Gastrocnemius medialis (tissue), 4 donors: ENCODE measurements at regions not wholly inside any gene's neighbourhood (a gene's known extent, or its start where the extent isn't known, plus 50 kb on each side); places are given as distances from the start of the nearest gene placed in this dataset.

Experiments used
- CTCF ChIP-seq, 5 experiments: fragments of 450-650 bp in 3 of 5; fragments of 200-600 bp in 2 of 5; sonication (generic) in 2 of 5; IDR thresholded peaks in 4 of 5; conservative IDR thresholded peaks in 1 of 5; 1 replicate in 4 of 5; 2 replicates in 1 of 5; pipeline ENCODE4 v1.5.1; 2016 to 2019; ENCODE audit warnings: antibody characterized with exemption in 5 of 5, mild to moderate bottlenecking in 3 of 5, moderate library complexity in 3 of 5
- POLR2A ChIP-seq, 2 donors: fragments of 450-650 bp; IDR thresholded peaks; one replicate each; pipeline ENCODE4 v1.6.1; 2017; ENCODE audit warnings: antibody characterized with exemption in 2 of 2, mild to moderate bottlenecking in 2 of 2, moderate library complexity in 2 of 2

- no peak for TF ChIP-seq CTCF (IDR thresholded peaks at IDR 0.05 in 4 of 5, conservative IDR thresholded peaks at IDR 0.05 in 1 of 5)
- TF ChIP-seq POLR2A (IDR thresholded peaks at IDR 0.05): no peak
Observed at GRCh38 chr10:110389255-110389654, 84.5 kb upstream of the SMNDC1 start.
